HUES48 (cell line): ENCODE measurements at regions not wholly inside any gene's neighbourhood (a gene's known extent, or its start where the extent isn't known, plus 50 kb on each side); places are given as distances from the start of the nearest gene placed in this dataset.

Experiments
- H3K27ac ChIP-seq: one replicate; pipeline ENCODE4 v1.7.0; 2013; ENCODE audit warnings: low read depth, low read length, inconsistent platforms
- H3K27me3 ChIP-seq: 2 replicates; pipeline ENCODE4 v1.6.1; 2013; ENCODE audit warnings: mild to moderate bottlenecking, low read length; ENCODE audit not compliant: control insufficient read depth, insufficient read depth
- H3K36me3 ChIP-seq: 2 replicates; pipeline ENCODE4 v1.6.1; 2013; ENCODE audit warnings: low read length; ENCODE audit not compliant: control insufficient read depth, insufficient read depth
- H3K4me1 ChIP-seq: 2 replicates; pipeline ENCODE4 v1.6.1; 2013; ENCODE audit warnings: mild to moderate bottlenecking, low read length; ENCODE audit not compliant: control insufficient read depth, insufficient read depth
- H3K4me3 ChIP-seq: 2 replicates; pipeline ENCODE4 v1.5.1; 2013; ENCODE audit warnings: mild to moderate bottlenecking, low read depth, low read length
- H3K9ac ChIP-seq: 2 replicates; pipeline ENCODE4 v1.6.1; 2013; ENCODE audit warnings: mild to moderate bottlenecking, low read depth, low read length, moderate library complexity
- H3K9me3 ChIP-seq: 2 replicates; pipeline ENCODE4 v1.6.1; 2013; ENCODE audit warnings: low read length; ENCODE audit not compliant: control insufficient read depth, insufficient read depth

GRCh38 chr16:86189934-86190333 lies 291.0 kb downstream of the IRF8 start:
- Histone ChIP-seq H3K4me3 (no peak overlapping the region), H3K27me3 (no peaks in the 10 kb centered on the region), H3K27ac (no peak overlapping the region), H3K4me1 (no peaks in the 10 kb centered on the region), H3K9ac (no peak overlapping the region), H3K9me3 (no peaks in the 10 kb centered on the region), H3K36me3 (no peaks in the 10 kb centered on the region)

- H3K27me3 ChIP-seq, result no peaks in the 10 kb centered on the region
These were observed 292.7 kb downstream of the IRF8 start for GRCh38 chr16:86191663-86192062.

DNA sequence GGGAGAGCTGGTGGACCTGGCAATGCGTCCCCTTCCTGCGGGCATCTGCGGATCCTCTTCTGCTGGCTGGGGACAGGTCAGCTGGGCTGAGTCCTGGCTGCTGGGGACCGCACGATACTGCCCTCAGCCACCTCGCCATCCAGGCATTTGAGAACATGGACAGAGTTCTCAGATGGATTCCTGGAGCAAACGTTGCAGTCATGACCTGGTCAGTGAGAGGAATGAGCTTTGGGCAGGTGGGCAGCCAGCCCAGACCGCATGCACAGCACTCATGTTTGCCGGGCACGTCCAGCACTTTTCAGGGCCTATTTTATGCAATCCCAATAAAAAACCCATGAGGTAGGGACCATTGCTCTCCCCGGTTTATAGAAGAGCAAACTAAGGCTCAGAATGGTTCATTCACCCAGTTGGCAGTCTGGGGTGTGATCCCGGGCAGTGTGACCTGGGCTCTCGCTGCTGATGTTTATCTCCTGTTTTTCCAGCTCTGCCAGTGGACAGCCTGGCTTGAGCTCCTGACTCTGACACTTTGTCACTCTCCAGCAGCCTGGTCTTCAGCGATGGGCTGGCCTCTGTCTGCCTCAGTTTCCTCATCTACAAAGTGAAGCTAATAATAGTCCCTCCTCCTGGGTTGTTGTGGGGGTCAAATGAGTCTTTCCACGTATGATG lies 294.7 kb downstream of the IRF8 start:
- H3K4me1 ChIP-seq, result peaks cover 13% of the 10 kb centered on the region
- H3K9me3 ChIP-seq, result no peaks in the 10 kb centered on the region
- no peaks in the 10 kb centered on the region for H3K27me3 ChIP-seq
- H3K36me3 ChIP-seq, result no peaks in the 10 kb centered on the region
- no peak overlapping the region for H3K9ac ChIP-seq
- no peak overlapping the region for H3K4me3 ChIP-seq
- no peak overlapping the region for H3K27ac ChIP-seq

More at GRCh38 chr16:86191663-86192062, 292.7 kb downstream of the IRF8 start:
- no peaks in the 10 kb centered on the region for H3K9me3 ChIP-seq
- H3K27ac ChIP-seq, result no peak overlapping the region
- peaks cover 6% of the 10 kb centered on the region for H3K4me1 ChIP-seq
- no peak overlapping the region for H3K9ac ChIP-seq
- no peak overlapping the region for H3K4me3 ChIP-seq
- no peaks in the 10 kb centered on the region for H3K36me3 ChIP-seq

DNA sequence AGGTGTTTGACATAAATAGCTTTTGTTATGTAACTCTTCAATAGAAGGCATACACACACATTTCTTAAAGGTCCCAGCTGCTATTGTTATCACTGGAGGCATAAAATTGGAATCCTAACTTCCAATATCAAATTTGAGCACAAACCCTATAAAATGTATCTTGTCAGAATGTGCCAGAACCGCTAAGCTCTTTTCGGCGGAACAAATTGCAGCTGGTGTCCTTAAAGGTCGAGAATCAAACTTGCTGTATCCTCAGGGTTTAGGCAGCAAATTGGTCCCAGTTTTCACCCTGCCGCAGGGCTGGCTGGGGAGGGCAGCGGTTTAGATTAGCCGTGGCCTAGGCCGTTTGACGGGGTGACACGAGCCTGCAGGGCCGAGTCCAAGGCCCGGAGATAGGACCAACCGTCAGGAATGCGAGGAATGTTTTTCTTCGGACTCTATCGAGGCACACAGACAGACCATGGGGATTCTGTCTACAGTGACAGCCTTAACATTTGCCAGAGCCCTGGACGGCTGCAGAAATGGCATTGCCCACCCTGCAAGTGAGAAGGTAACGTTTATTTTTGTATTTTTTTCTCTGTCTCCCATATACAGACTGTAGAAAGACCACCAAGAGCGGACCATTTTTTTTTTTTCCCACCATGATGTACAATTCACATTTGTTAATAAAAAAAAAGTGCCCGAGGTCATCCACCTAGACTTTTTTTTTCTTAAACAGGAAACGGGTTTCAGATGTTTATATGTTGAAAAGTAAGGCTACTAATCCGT lies 297.1 kb downstream of the IRF8 start:
- H3K9ac ChIP-seq, result no peak overlapping the region
- no peak overlapping the region for H3K27ac ChIP-seq
- no peak overlapping the region for H3K4me3 ChIP-seq
- H3K4me1 ChIP-seq, result peaks cover 24% of the 10 kb centered on the region
- H3K36me3 ChIP-seq, result no peaks in the 10 kb centered on the region
- H3K27me3 ChIP-seq, result no peaks in the 10 kb centered on the region
- H3K9me3 ChIP-seq, result no peaks in the 10 kb centered on the region

DNA sequence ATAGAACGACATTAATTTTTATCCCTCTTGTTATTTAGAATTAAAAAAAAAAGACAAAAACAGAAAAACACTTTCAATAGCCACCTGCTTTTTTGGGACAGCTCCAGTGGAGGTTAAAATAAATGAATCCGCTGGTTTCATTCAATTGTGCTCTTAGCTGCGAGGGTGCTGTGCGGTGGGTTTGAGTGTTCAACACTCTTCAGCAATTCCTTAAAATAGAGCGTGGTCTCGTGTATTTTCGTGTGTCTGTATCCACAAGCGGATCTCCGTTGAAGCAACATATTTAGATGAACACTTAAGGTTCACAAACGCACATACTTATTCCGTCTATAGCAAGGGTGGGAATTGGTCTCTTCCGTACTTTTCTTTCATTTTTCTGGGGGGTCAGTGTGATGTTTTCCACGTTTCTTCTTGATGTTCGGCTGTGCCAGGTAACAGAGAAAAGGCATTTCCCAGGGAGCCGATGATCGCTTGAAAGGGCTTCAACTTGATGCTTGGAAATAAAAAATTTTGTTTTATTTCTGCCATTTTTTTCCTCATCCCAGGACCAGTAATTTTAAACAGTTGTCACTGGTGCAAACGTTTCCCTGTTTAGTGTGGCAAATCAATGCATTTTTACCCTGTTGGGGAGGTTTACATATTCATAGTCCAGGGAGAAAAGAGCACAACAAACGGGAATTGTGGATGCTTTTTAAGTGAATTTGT lies 297.9 kb downstream of the IRF8 start:
- Histone ChIP-seq H3K9me3 (no peaks in the 10 kb centered on the region), H3K4me1 (peaks cover 29% of the 10 kb centered on the region), H3K27me3 (no peaks in the 10 kb centered on the region), H3K27ac (no peak overlapping the region), H3K9ac (no peak overlapping the region), H3K36me3 (no peaks in the 10 kb centered on the region), H3K4me3 (no peak overlapping the region)

DNA sequence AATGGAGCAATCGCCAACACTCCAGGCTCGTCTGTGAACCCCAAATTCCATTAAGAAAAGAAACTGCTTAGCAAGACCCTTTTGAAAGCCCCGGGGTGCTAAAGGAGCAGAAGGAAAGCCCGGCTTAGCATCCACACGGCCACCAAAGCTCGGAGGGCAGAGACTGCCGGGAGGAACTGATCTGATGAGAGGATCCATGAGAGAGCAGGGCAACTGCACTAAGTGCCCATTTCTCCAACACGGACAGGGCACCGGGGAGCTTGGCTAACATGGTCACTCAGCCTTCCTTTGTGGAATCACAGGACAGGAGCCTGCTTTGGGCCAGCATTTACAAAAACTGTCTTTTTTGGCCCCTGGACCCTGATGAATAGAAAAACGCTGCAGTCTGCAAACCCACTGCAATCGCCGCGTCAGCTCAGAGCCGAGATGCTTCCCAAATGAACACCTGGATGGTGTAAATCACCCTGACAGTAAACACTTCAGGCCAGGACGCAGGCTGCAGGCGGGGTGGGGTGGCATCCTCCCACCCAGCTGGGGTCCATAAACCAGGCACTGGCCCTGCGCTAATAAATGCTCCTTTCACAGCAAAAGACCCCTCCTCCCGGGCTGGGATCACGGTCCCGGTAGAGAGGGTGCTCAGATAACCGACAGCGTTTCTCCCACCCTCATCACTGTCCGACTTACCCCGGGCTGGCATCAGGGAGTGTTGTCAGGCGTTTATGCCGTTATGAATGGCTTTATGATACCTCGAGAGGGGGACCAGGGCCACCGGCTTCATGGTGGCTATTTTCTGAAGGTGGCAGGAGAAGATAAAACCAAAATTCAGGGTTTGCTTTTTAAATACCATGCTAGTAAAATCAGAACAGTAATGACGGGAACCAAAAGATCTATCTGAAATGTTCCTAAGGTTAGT lies 299.5 kb downstream of the IRF8 start:
- H3K36me3 ChIP-seq, result no peaks in the 10 kb centered on the region
- no peaks in the 10 kb centered on the region for H3K9me3 ChIP-seq
- peaks cover 36% of the 10 kb centered on the region for H3K4me1 ChIP-seq
- H3K9ac ChIP-seq, result no peak overlapping the region
- no peak overlapping the region for H3K27ac ChIP-seq
- H3K4me3 ChIP-seq, result no peak overlapping the region
- H3K27me3 ChIP-seq, result no peaks in the 10 kb centered on the region

DNA sequence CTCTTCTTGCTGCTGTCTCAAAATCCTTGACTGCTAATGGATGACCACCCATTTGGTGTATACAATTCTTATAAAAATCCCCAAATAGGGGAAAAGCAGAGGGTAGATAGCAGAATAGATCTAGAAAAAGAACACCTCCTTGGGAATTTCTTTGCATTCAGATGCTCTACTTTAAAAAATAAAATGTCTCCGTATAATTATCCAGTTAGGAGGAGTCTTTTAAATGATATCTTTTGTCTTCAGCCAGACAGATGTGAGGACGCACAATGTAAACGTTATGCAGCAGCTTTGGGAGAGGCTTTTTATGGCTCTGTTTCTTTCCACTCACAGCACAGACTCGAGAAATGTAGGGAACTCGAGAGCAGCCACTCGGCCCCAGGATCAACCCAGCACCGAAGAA lies 300.2 kb downstream of the IRF8 start:
- Histone ChIP-seq H3K27ac (no peak overlapping the region), H3K9me3 (no peaks in the 10 kb centered on the region), H3K4me1 (peaks cover 36% of the 10 kb centered on the region), H3K27me3 (no peaks in the 10 kb centered on the region), H3K36me3 (no peaks in the 10 kb centered on the region), H3K9ac (no peak overlapping the region), H3K4me3 (no peak overlapping the region)

GRCh38 chr16:86199871-86200695 lies 301.1 kb downstream of the IRF8 start:
- Histone ChIP-seq H3K4me1 (peaks cover 36% of the 10 kb centered on the region), H3K9ac (no peak overlapping the region), H3K27ac (no peak overlapping the region), H3K36me3 (no peaks in the 10 kb centered on the region), H3K9me3 (no peaks in the 10 kb centered on the region), H3K27me3 (no peaks in the 10 kb centered on the region), H3K4me3 (no peak overlapping the region)

DNA sequence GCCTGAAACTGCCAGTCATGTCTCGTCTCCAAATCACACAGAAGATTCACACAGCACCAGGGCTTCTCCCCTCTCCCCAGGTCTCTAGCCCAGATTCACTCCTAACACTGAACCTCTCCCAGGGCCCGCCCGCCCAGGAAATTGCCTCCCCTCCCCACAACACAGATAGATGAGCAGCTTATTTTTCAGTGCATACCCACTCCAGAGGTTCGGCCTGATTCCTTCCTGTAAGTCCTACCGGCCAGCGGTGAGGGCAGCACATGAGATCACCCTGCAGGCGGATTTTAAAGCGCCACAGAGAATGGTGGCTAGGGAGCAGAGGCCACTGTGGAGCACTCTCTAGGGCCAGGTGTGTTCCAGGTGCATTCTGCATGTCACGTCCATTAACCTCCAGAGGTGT lies 301.8 kb downstream of the IRF8 start:
- no peak overlapping the region for H3K4me3 ChIP-seq
- peaks cover 36% of the 10 kb centered on the region for H3K4me1 ChIP-seq
- H3K27me3 ChIP-seq, result no peaks in the 10 kb centered on the region

DNA sequence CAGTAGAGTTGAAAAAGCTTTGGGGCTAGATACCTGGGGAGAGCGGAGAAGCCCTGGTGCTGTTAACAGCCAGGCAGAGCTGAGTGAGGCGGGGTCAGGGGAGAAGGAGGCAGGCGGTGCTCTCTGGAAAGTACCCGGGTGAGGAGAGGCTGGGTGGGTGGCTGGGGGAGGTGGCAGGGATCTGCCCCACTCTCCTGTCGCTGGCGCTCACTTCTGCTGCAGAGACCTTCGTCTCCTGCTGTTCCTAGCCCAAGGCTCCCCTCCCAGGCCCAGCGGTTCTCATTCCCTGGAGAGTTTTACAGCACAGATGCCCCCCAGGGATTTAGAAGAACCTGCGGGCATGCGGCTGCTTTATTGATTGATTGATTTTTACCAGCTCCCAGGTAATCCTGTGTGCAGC lies 302.8 kb downstream of the IRF8 start:
- Histone ChIP-seq H3K4me3 (no peak overlapping the region), H3K9ac (no peak overlapping the region), H3K9me3 (no peaks in the 10 kb centered on the region), H3K4me1 (peaks cover 29% of the 10 kb centered on the region), H3K36me3 (no peaks in the 10 kb centered on the region), H3K27ac (no peak overlapping the region), H3K27me3 (no peaks in the 10 kb centered on the region)

More for the DNA sequence above, 301.8 kb downstream of the IRF8 start:
- no peak overlapping the region for H3K9ac ChIP-seq
- no peaks in the 10 kb centered on the region for H3K36me3 ChIP-seq
- H3K9me3 ChIP-seq, result no peaks in the 10 kb centered on the region
- H3K27ac ChIP-seq, result no peak overlapping the region
